Neural cell (in vitro differentiated cells): ENCODE measurements at regions not wholly inside any gene's neighbourhood (a gene's known extent, or its start where the extent isn't known, plus 50 kb on each side); places are given as distances from the start of the nearest gene placed in this dataset.
A peak's percentile ranks its signal among the peaks of the same experiment; 100 is the strongest.
"Not testable (repeated sequence)": the region's sequence is repeated elsewhere in the genome, so short reads cannot be mapped to it uniquely, and the experiment has no call there.

Experiments
- H2AFZ ChIP-seq: fragments of 200-600, 300-800 bp; sonication (generic), shearing (Covaris generic); 2 replicates; pipeline ENCODE4 v1.6.0; 2014; ENCODE audit warnings: low read depth, mild to moderate bottlenecking, antibody characterized with exemption, low read length, moderate library complexity
- H3F3A ChIP-seq: fragments of 200-600 bp; shearing (Covaris generic); 2 replicates; pipeline ENCODE4 v1.6.1; 2016; ENCODE audit warnings: mild to moderate bottlenecking, moderate library complexity, mixed read lengths, antibody characterized with exemption, low read length; ENCODE audit not compliant: insufficient read depth, poor library complexity, severe bottlenecking
- H3K27ac ChIP-seq: fragments of 200-600, 300-800 bp; sonication (generic), shearing (Covaris generic); 2 replicates; pipeline ENCODE4 v1.5.1; 2014; ENCODE audit warnings: mild to moderate bottlenecking, low read length, moderate library complexity
- H3K27me3 ChIP-seq: fragments of 300-800, 200-600 bp; sonication (generic), shearing (Covaris generic); 2 replicates; pipeline ENCODE4 v1.6.0; 2014; ENCODE audit warnings: mild to moderate bottlenecking, low read depth, low read length, moderate library complexity; ENCODE audit not compliant: insufficient read depth
- H3K36me3 ChIP-seq: fragments of 300-800, 200-600 bp; sonication (generic), shearing (Covaris generic); 2 replicates; pipeline ENCODE4 v1.5.1; 2014; ENCODE audit warnings: mild to moderate bottlenecking, antibody characterized with exemption, low read length, moderate library complexity; ENCODE audit not compliant: insufficient read depth
- H3K4me2 ChIP-seq: fragments of 300-800, 200-600 bp; sonication (generic), shearing (Covaris generic); 2 replicates; pipeline ENCODE4 v1.6.0; 2014; ENCODE audit warnings: mild to moderate bottlenecking, low read length
- H3K4me3 ChIP-seq: fragments of 300-800, 200-600 bp; sonication (generic), shearing (Covaris generic); 2 replicates; pipeline ENCODE4 v1.5.1; 2014; ENCODE audit warnings: mild to moderate bottlenecking, low read length, moderate library complexity
- H3K79me2 ChIP-seq: fragments of 200-600 bp; shearing (Covaris generic); replicated peaks from 2 replicates; pipeline ENCODE4 v1.6.0; 2014; ENCODE audit warnings: mild to moderate bottlenecking, low read length, moderate library complexity; ENCODE audit not compliant: insufficient read depth
- H3K9ac ChIP-seq: fragments of 300-800, 200-600 bp; sonication (generic), shearing (Covaris generic); 2 replicates; pipeline ENCODE4 v1.6.1; 2016; ENCODE audit warnings: mild to moderate bottlenecking, low read length, mixed read lengths
- H3K9me2 ChIP-seq: fragments of 200-600 bp; shearing (Covaris generic); 2 replicates; pipeline ENCODE4 v1.6.1; 2016; ENCODE audit warnings: mild to moderate bottlenecking, low read length, mixed read lengths; ENCODE audit not compliant: insufficient read depth
- H3K9me3 ChIP-seq: fragments of 200-600, 300-800 bp; sonication (generic), shearing (Covaris generic); 2 replicates; pipeline ENCODE4 v1.6.1; 2016; ENCODE audit warnings: mild to moderate bottlenecking, mixed run types, low read length, moderate library complexity, mixed read lengths
- H4K20me1 ChIP-seq: fragments of 200-600 bp; shearing (Covaris generic); 2 replicates; pipeline ENCODE4 v1.6.1; 2016; ENCODE audit warnings: mild to moderate bottlenecking, mixed run types; ENCODE audit not compliant: insufficient read depth

- not testable (repeated sequence) for H3K27ac ChIP-seq, H2AFZ ChIP-seq, H3K27me3 ChIP-seq, H3K4me2 ChIP-seq, H4K20me1 ChIP-seq, H3F3A ChIP-seq, H3K4me3 ChIP-seq, H3K9me3 ChIP-seq, H3K36me3 ChIP-seq, H3K9ac ChIP-seq, H3K9me2 ChIP-seq, H3K79me2 ChIP-seq
These were observed 52.0 kb downstream of the SYT15B start for GRCh38 chr10:47711428-47711827.

- not testable (repeated sequence) for H4K20me1 ChIP-seq, H2AFZ ChIP-seq, H3K36me3 ChIP-seq, H3K27me3 ChIP-seq, H3K9me3 ChIP-seq, H3F3A ChIP-seq, H3K79me2 ChIP-seq, H3K9ac ChIP-seq, H3K9me2 ChIP-seq, H3K4me2 ChIP-seq, H3K27ac ChIP-seq, H3K4me3 ChIP-seq
These were observed 52.9 kb downstream of the SYT15B start for GRCh38 chr10:47710443-47710842.

GRCh38 chr10:47705698-47706414 lies 57.5 kb downstream of the SYT15B start:
- H3K9ac ChIP-seq, H3K4me2 ChIP-seq, H3K36me3 ChIP-seq, H3F3A ChIP-seq, H4K20me1 ChIP-seq, H3K27ac ChIP-seq, H3K9me2 ChIP-seq, H3K9me3 ChIP-seq, H2AFZ ChIP-seq, H3K79me2 ChIP-seq, H3K27me3 ChIP-seq: not testable (repeated sequence)
- peak overlapping the region; percentile 56 for H3K4me3 ChIP-seq

GRCh38 chr10:47701285-47701684 lies 62.1 kb downstream of the SYT15B start:
- not testable (repeated sequence) for H3K79me2 ChIP-seq, H3K4me2 ChIP-seq, H3K9ac ChIP-seq, H2AFZ ChIP-seq, H4K20me1 ChIP-seq, H3K9me3 ChIP-seq, H3K4me3 ChIP-seq, H3K9me2 ChIP-seq, H3F3A ChIP-seq, H3K36me3 ChIP-seq, H3K27me3 ChIP-seq, H3K27ac ChIP-seq

GRCh38 chr10:47699854-47700253 lies 63.5 kb downstream of the SYT15B start:
- not testable (repeated sequence) for H3K27me3 ChIP-seq, H3K4me2 ChIP-seq, H2AFZ ChIP-seq, H3K4me3 ChIP-seq, H3K9me3 ChIP-seq, H4K20me1 ChIP-seq, H3K79me2 ChIP-seq, H3K9me2 ChIP-seq, H3K9ac ChIP-seq, H3K27ac ChIP-seq, H3F3A ChIP-seq, H3K36me3 ChIP-seq

- not testable (repeated sequence) for H4K20me1 ChIP-seq, H3K27me3 ChIP-seq, H3K4me2 ChIP-seq, H3K9me2 ChIP-seq, H3K36me3 ChIP-seq, H3K27ac ChIP-seq, H3F3A ChIP-seq, H3K4me3 ChIP-seq, H3K9ac ChIP-seq, H2AFZ ChIP-seq, H3K79me2 ChIP-seq, H3K9me3 ChIP-seq
These were observed 67.2 kb downstream of the SYT15B start for GRCh38 chr10:47696170-47696569.

GRCh38 chr10:47695149-47695548 lies 68.2 kb downstream of the SYT15B start:
- not testable (repeated sequence) for H3K4me2 ChIP-seq, H3K27ac ChIP-seq, H3K27me3 ChIP-seq, H3K9ac ChIP-seq, H3K9me2 ChIP-seq, H4K20me1 ChIP-seq, H3K79me2 ChIP-seq, H2AFZ ChIP-seq, H3K36me3 ChIP-seq, H3F3A ChIP-seq, H3K4me3 ChIP-seq, H3K9me3 ChIP-seq

- not testable (repeated sequence) for H3K27me3 ChIP-seq, H3K27ac ChIP-seq, H2AFZ ChIP-seq, H3K36me3 ChIP-seq, H3K9me3 ChIP-seq, H3K4me2 ChIP-seq, H3F3A ChIP-seq, H3K4me3 ChIP-seq, H4K20me1 ChIP-seq, H3K9ac ChIP-seq, H3K79me2 ChIP-seq, H3K9me2 ChIP-seq
These were observed 73.1 kb downstream of the SYT15B start for GRCh38 chr10:47690304-47690703.
